ENCODE measurements at regions not wholly inside any gene's neighbourhood (a gene's known extent, or its start where the extent isn't known, plus 50 kb on each side); places are given as distances from the start of the nearest gene placed in this dataset.

- no peak overlapping the region for H3K4me2 ChIP-seq (ENCODE audit: low read length)
- H3K27ac ChIP-seq (ENCODE audit: low read length) = no peak overlapping the region
- H3K79me2 ChIP-seq (ENCODE audit: low read length) = no peaks in the 10 kb centered on the region
- no peaks in the 10 kb centered on the region for H3K4me1 ChIP-seq (ENCODE audit: low read length)
- no peaks in the 10 kb centered on the region for H4K20me1 ChIP-seq (ENCODE audit: insufficient read depth, low read length)
- H3K27me3 ChIP-seq (ENCODE audit: low read depth, low read length) = no peaks in the 10 kb centered on the region
- no peak for TF ChIP-seq EZH2phosphoT487 (IDR thresholded peaks at IDR 0.05; ENCODE audit: low read depth)
- no peak for TF ChIP-seq CTCF (IDR thresholded peaks at IDR 0.05; ENCODE audit: low read depth, low read length)
- no peak overlapping the region for H3K9ac ChIP-seq (ENCODE audit: low read length)
- no peak overlapping the region for H2AFZ ChIP-seq (ENCODE audit: low read depth, low read length)
- H3K4me3 ChIP-seq (ENCODE audit: low read length) = no peak overlapping the region
- H3K36me3 ChIP-seq (replicated peaks; ENCODE audit: low read depth, low read length) = no peaks in the 10 kb centered on the region
- no peaks in the 10 kb centered on the region for H3K9me3 ChIP-seq (ENCODE audit: insufficient read depth, low read length)
Observed at GRCh38 chr15:26166429-26166828, 303.3 kb upstream of the ATP10A start.

GRCh38 chr15:26165546-26165945 is 302.4 kb upstream of the ATP10A start:
- no peak overlapping the region for H3K27ac ChIP-seq (ENCODE audit: low read length)
- H3K27me3 ChIP-seq (ENCODE audit: low read depth, low read length) = no peaks in the 10 kb centered on the region
- H3K79me2 ChIP-seq (ENCODE audit: low read length) = no peaks in the 10 kb centered on the region
- H2AFZ ChIP-seq (ENCODE audit: low read depth, low read length) = no peak overlapping the region
- no peaks in the 10 kb centered on the region for H3K36me3 ChIP-seq (replicated peaks; ENCODE audit: low read depth, low read length)
- no peaks in the 10 kb centered on the region for H3K4me1 ChIP-seq (ENCODE audit: low read length)
- no peak overlapping the region for H3K4me2 ChIP-seq (ENCODE audit: low read length)
- no peak overlapping the region for H3K9ac ChIP-seq (ENCODE audit: low read length)
- no peaks in the 10 kb centered on the region for H4K20me1 ChIP-seq (ENCODE audit: insufficient read depth, low read length)
- no peaks in the 10 kb centered on the region for H3K9me3 ChIP-seq (ENCODE audit: insufficient read depth, low read length)
- H3K4me3 ChIP-seq (ENCODE audit: low read length) = no peak overlapping the region
- TF ChIP-seq CTCF (IDR thresholded peaks at IDR 0.05; ENCODE audit: low read depth, low read length) = no peak
- no peak for TF ChIP-seq EZH2phosphoT487 (IDR thresholded peaks at IDR 0.05; ENCODE audit: low read depth)

- Histone ChIP-seq H3K4me3 (ENCODE audit: low read length) (no peak overlapping the region), H3K4me1 (ENCODE audit: low read length) (no peaks in the 10 kb centered on the region), H3K27ac (ENCODE audit: low read length) (no peak overlapping the region), H4K20me1 (ENCODE audit: insufficient read depth, low read length) (no peaks in the 10 kb centered on the region), H3K4me2 (ENCODE audit: low read length) (no peak overlapping the region), H3K79me2 (ENCODE audit: low read length) (no peaks in the 10 kb centered on the region), H2AFZ (ENCODE audit: low read depth, low read length) (no peak overlapping the region), H3K9ac (ENCODE audit: low read length) (no peak overlapping the region), H3K27me3 (ENCODE audit: low read depth, low read length) (no peaks in the 10 kb centered on the region), H3K9me3 (ENCODE audit: insufficient read depth, low read length) (no peaks in the 10 kb centered on the region), H3K36me3 (replicated peaks; ENCODE audit: low read depth, low read length) (no peaks in the 10 kb centered on the region)
- TF ChIP-seq CTCF (IDR thresholded peaks at IDR 0.05; ENCODE audit: low read depth, low read length) (no peak), EZH2phosphoT487 (IDR thresholded peaks at IDR 0.05; ENCODE audit: low read depth) (no peak)
Observed at GRCh38 chr15:26160343-26160742, 297.2 kb upstream of the ATP10A start.

DNA sequence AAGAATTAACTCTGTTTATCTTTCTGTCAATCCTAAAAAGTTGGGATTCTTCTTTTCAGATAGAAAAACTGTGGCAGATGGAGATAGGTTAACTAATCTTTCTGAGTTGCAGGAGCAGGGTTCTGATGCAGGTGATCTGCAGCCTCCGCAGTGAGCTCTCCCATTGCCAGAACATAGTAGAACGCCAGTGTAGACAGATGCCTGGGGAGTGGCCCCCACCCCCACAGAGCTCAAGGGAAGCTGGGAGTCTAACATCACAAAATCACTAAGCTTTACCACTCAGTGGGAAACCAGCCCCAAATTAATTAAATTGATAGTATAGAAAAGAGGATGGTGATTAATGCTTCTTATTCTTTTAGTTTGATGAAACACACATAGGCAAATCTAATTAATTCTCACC is 295.0 kb upstream of the ATP10A start:
- H3K9ac ChIP-seq (ENCODE audit: low read length) = no peak overlapping the region
- H3K4me1 ChIP-seq (ENCODE audit: low read length) = no peaks in the 10 kb centered on the region
- TF ChIP-seq EZH2phosphoT487 (IDR thresholded peaks at IDR 0.05; ENCODE audit: low read depth) (no peak), CTCF (IDR thresholded peaks at IDR 0.05; ENCODE audit: low read depth, low read length) (no peak)
- no peak overlapping the region for H2AFZ ChIP-seq (ENCODE audit: low read depth, low read length)
- H3K36me3 ChIP-seq (replicated peaks; ENCODE audit: low read depth, low read length) = no peaks in the 10 kb centered on the region
- H4K20me1 ChIP-seq (ENCODE audit: insufficient read depth, low read length) = no peaks in the 10 kb centered on the region
- no peak overlapping the region for H3K4me2 ChIP-seq (ENCODE audit: low read length)
- H3K27me3 ChIP-seq (ENCODE audit: low read depth, low read length) = no peaks in the 10 kb centered on the region
- no peaks in the 10 kb centered on the region for H3K9me3 ChIP-seq (ENCODE audit: insufficient read depth, low read length)
- H3K27ac ChIP-seq (ENCODE audit: low read length) = no peak overlapping the region
- no peaks in the 10 kb centered on the region for H3K79me2 ChIP-seq (ENCODE audit: low read length)
- no peak overlapping the region for H3K4me3 ChIP-seq (ENCODE audit: low read length)

Measured in OCI-LY3 (cell line).